COLO668 (cell line): ENCODE measurements at regions not wholly inside any gene's neighbourhood (a gene's known extent, or its start where the extent isn't known, plus 50 kb on each side); places are given as distances from the start of the nearest gene placed in this dataset.
"Not testable (repeated sequence)": the region's sequence is repeated elsewhere in the genome, so short reads cannot be mapped to it uniquely, and the experiment has no call there.

Source experiments
- DNase-seq: peaks from one replicate; lab custom pipeline; 2025; ENCODE audit not compliant: unreplicated experiment; lab: John Stamatoyannopoulos, UW

- DNase-seq, result no peak
These were observed 89.2 kb upstream of the CALCR start for GRCh38 chr7:93663561-93664299.

GRCh38 chr7:93658163-93658562 lies 83.6 kb upstream of the CALCR start:
- DNase-seq, result not testable (repeated sequence)

- no peak for DNase-seq
These were observed 77.2 kb upstream of the CALCR start for GRCh38 chr7:93651603-93652159.

GRCh38 chr7:93646538-93646937 lies 72.0 kb upstream of the CALCR start:
- no peak for DNase-seq

- no peak for DNase-seq
These were observed 61.8 kb upstream of the CALCR start for GRCh38 chr7:93636276-93636675.

- DNase-seq, result no peak
These were observed 57.8 kb upstream of the CALCR start for GRCh38 chr7:93632371-93632770.

GRCh38 chr7:93629291-93629801 lies 54.8 kb upstream of the CALCR start:
- DNase-seq, result no peak

- DNase-seq, result no peak
These were observed 52.3 kb upstream of the CALCR start for GRCh38 chr7:93626869-93627268.
